GM18508 (cell line): ENCODE measurements at regions not wholly inside any gene's neighbourhood (a gene's known extent, or its start where the extent isn't known, plus 50 kb on each side); places are given as distances from the start of the nearest gene placed in this dataset.
"Not testable (repeated sequence)": the region's sequence is repeated elsewhere in the genome, so short reads cannot be mapped to it uniquely, and the experiment has no call there.

Source experiments
- ATAC-seq: cut with Tn5 transposase; IDR thresholded peaks from one replicate; pipeline ENCODE4 v1.9.1; 2021; ENCODE audit warnings: moderate number of reproducible peaks; ENCODE audit not compliant: insufficient read depth, unreplicated experiment

DNA sequence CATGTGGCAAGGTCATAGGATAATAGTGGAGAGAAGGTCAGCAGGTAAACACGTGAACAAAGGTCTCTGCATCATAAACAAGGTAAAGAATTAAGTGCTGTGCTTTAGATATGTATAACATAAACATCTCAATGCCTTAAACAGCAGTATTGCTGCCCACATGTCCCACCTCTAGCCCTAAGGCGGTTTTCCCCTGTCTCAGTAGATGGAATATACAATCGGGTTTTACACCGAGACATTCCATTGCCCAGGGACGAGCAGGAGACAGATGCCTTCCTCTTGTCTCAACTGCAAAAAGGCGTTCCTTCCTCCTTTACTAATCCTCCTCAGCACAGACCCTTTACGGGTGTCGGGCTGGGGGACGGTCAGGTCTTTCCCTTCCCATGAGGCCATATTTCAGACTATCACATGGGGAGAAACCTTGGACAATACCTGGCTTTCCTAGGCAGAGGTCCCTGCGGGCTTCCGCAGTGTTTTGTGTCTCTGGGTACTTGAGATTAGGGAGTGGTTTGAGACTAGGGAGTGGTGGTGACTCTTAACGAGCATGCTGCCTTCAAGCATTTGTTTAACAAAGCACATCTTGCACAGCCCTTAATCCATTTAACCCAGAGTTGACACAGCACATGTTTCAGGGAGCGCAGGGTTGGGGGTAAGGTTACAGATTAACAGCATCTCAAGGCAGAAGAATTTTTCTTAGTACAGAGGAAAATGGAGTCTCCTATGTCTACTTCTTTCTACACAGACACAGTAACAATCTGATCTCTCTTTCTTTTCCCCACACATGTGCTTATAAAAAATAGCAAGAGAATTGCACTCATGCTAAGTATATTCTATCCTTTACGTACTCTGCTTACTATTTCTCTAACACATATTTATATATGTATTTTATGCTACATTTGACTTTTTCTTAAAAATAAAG is 347.7 kb upstream of the TMEFF2 start:
- ATAC-seq: not testable (repeated sequence)

GRCh38 chr2:192539306-192539705 is 344.6 kb upstream of the TMEFF2 start:
- ATAC-seq: no peak

GRCh38 chr2:192536922-192537624 is 342.3 kb upstream of the TMEFF2 start:
- no peak for ATAC-seq

DNA sequence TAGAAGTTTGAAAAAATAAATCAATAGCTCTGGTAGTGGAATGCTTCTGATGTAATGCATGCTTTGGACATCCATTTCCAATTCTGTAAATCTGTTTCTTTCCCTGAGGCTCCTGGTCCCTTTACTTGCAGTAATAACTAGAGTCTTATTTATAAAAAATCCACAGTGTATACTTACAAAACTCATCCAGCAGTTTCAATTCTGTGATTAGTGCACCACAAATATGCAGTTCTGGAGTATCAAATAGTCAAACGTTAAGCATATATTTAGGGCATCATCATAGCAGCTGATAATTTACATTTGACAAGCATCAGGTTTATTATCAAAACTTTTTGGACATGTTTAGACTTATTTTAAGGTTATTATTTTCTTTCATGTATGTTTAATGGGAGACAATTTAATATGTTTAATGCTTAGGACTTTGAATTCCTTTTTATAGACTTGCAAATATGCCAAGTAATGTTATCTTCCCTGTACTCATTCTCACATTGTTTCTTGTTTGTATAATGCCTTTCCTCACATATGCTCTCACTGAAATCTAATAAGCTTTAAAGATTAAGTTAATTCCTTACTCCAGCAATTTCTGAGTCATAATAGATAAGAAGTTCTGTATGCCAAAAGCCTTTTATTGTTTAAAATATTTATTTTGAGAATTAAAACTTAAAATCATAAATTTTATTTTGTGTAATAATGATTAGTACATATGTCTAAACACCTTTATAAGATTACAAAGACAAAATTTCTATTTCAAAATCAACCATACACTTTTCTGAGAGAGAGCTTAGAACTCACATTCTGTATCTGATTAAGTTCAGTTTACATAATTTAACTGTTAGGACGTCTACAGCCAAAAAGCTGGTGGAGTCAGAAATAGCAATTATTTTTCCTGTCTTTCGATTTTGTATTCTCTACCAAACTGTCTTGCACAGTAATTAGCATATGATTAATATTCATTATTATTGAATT is 341.5 kb upstream of the TMEFF2 start:
- no peak for ATAC-seq

DNA sequence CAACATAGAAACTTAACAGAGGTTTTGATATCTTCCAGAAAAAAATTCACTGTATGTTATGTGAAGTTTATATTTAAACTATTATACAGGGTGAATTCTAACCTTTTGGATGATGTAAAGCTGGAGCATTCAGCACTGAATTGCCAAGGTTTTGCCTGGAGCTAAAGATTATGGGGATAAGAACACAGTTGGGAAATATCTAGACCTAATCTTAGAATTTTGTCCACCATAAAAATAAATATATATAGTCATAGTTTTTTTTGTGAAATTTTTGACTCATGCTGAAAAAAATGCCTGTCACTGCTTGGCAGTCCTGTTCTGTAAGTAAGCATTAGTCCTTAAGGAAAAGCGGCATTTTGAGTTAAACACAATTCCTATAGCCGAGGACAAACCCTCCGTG is 339.3 kb upstream of the TMEFF2 start:
- no peak for ATAC-seq

GRCh38 chr2:192524642-192525251 is 330.0 kb upstream of the TMEFF2 start:
- ATAC-seq: not testable (repeated sequence)

DNA sequence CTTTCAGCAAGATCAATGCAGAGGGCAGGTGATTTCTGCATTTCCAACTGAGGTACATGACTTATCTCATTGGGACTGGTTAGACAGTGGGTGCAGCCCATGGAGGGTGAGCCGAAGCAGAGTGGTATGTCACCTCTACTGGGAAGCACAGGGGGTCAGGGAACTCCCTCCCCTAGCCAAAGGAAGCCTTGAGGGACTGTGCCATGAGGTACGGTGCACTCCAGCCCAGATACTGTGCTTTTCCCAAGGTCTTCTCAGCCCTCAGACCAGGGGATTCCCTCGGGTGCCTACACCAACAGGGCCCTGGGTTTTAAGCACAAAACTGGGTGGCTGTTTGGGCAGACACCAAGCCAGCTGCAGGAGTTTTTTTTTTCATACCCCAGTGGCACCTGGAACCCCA is 329.5 kb upstream of the TMEFF2 start:
- ATAC-seq: not testable (repeated sequence)

DNA sequence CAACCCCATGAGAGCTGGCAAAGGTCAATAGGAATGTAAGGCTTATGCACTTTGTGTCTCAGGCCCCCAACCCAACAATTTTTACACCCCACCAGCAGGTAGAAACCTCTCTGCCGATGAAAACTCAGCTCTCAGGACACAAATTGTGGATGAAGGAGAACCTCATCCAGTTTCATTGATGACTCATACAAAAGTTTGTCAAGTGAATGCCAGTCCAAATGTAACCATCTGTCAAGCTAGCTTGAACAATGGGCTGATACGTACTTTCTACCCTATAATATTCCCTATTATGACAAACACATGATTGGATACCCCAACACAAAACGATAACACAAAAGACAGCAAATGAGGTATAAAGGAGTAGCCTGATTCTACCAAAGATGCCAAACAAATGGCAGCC is 321.2 kb upstream of the TMEFF2 start:
- ATAC-seq: no peak

DNA sequence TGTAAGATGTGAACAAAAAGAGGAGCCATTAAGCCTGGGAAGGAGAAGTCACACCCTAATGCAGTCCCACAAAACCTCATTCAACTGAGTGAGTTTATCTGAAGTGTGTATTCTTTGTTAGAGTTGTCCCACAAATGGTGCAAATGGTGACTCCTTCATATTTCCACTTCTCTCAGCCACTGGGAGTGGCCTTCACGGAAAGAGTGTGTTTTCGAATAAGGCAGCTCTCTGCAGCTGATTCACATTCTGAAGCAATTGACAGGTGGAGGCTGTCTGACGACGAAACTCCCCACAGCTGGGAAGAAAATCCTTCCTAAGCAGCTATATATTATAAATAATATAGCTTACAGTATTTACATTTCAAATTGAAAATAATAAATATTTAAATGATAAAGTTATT is 318.8 kb upstream of the TMEFF2 start:
- ATAC-seq: no peak

- ATAC-seq: not testable (repeated sequence)
Measured at GRCh38 chr2:192507836-192508450, 313.2 kb upstream of the TMEFF2 start.

DNA sequence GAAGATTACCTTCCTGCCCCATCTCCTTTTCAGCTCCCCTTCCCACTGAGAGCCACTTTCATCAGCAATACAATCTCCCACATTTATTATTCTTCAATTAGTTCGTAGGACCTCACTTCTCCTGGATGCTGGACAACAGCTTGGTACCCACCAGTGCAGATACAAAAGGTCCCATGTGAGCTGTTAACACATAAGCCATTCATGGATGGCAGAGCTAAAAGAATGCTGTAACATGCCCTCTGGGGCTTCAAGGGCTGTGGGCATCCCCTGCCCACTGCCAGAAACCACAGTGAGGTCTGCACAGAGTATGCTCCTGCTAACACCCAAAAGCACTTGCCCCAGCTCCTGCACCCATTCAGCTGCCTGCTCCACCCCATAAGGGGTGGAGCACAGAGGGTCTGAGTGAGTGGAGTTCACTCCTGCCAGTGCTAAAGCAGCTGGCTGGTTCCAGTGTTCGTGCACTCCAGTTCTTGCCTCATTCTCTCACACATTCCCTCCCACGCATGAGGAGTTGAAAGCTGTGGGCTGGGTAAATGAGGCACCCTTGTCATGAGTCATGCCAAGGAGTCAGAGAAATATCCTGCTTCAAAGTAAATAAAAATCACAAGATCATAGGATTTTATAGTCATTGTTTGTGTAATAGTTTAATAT is 305.9 kb upstream of the TMEFF2 start:
- peak; percentile 64 for ATAC-seq

DNA sequence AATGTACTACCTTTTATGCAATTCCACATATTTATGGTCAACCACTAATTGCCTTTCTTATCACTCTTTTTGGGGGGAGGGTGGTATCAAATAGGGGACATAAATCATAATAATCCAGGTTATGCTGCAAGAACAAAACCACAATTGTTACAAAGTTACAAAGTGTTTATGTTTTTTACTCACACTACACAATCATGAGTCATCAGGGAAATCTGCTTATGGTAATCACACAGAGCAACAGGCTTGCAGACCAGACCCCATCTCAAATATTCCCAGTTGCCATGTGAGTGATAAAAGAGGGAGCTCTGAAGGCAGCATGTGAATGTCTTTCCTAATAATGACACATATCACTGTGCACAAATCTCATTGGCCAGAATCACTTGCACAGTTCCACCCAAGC is 304.7 kb upstream of the TMEFF2 start:
- ATAC-seq: no peak

DNA sequence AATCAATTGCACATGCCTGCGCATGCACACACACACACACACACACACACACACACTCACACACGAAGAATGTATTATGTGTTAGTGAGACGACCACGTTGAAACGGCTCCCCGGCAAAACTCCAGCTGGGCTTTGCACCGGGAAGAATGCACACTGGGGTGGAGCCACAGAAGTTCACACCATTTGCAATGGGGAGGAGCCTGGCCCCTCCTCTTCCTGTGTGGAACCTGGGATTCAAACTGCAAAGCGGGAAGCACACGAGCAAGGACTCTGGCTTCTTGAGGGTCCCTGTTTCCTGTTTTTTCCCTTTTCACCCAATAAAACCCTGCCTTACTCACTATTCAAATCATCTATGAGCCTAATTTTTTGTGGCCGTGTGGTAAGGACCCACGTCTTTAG is 304.0 kb upstream of the TMEFF2 start:
- ATAC-seq: no peak

GRCh38 chr2:192488158-192488557 is 293.4 kb upstream of the TMEFF2 start:
- not testable (repeated sequence) for ATAC-seq

DNA sequence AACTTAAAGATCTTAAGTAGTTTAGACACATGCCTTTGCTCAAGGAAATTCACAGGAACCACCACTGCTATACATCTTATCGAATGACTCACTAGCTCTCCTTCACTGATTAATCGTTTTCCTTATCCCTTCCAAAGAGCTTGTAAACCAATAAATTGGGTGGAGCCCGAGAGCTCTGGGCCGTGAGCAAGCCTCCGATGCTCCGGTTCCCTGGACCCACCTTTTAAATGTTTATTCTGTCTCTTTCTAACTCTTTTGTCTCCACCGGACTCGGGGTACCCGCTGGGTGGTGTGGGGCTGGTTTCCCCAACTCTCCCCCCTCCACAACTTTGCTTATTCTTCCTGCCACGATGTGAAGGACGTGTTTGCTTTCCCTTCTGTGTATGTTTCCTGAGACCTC is 292.9 kb upstream of the TMEFF2 start:
- ATAC-seq: no peak

DNA sequence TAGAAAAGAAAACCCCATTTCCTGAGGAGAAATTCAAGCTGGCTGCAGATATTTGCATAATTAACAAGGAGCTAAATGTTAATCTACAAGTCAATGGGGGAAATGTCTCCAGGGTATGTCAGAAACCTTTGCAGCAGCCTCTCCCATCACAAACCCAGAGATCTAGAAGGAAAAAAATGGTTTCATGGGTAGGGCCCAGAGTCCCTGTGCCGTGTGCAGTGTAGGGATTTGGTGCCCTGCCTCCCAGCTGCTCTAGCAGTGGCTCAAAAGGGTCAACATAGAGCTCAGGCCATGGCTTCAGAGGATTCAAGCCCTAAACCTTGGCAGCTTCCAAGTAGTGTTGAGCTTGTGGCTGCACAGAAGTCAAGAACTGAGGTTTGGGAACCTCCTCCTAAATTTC is 290.2 kb upstream of the TMEFF2 start:
- ATAC-seq: no peak

DNA sequence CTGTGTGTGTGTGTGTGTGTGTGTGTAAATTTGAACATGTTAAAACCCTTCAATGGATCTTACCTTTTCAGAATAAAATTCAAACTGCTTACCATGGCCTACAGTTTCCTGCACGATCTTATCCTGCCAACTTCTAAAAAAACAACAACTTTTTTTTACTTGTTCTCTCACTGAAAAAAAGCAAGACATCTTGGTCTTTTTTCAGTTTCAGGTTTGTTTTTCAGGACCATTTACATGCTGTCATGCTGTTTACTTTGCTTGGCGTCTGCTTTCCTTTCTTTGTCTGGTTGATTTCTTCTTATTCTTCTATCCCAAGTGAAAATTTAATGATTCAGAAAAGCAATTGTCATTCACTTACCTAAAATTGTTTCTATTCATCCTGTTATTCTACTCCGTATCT is 286.3 kb upstream of the TMEFF2 start:
- no peak for ATAC-seq

- no peak for ATAC-seq
Measured at GRCh38 chr2:192473331-192473730, 278.6 kb upstream of the TMEFF2 start.

DNA sequence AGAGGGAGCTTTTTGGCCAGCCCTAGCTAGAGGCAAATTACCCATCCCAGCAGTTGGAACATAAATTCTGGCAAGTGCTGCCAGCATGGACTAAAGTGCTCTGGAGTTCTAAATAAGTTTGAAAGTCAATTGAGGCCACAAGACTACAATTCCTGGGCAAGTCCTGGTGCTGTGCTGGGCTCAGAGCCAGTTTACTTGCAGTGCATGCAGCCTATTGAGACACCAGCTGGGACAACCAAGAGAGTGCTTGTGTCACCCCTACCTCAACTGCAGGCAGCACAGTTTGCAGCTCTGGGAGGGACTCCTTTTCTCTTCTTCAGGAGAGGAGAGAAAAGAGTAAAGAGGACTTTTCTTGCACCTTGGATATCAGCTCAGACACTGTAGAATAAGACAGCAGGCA is 277.2 kb upstream of the TMEFF2 start:
- ATAC-seq: no peak
